H1 (cell line): ENCODE measurements at regions not wholly inside any gene's neighbourhood (a gene's known extent, or its start where the extent isn't known, plus 50 kb on each side); places are given as distances from the start of the nearest gene placed in this dataset.

Source experiments
- CTCF ChIA-PET: fragments of 300-600 bp; sonication (Branson Sonifier 250); formaldehyde crosslinking; loops from one replicate; lab custom pipeline; 2021; ENCODE audit not compliant: partially characterized antibody; lab: Charles Lee
- POLR2A ChIA-PET: fragments of 300-600 bp; sonication (Branson Sonifier 250); formaldehyde crosslinking; loops from one replicate; lab custom pipeline; 2021; ENCODE audit warnings: inconsistent platforms; ENCODE audit not compliant: partially characterized antibody; lab: Charles Lee
- DNase-seq, 2 experiments: peaks; one replicate each; pipeline versions ENCODE4 v3.0.0 to v3.0.0-alpha.2; 2010 to 2022; ENCODE audit warnings: low spot score in 2 of 2, low read depth in 1 of 2, mixed read lengths in 1 of 2
- FAIRE-seq: peaks from 2 replicates; lab custom pipeline; 2011; peaks lifted over from hg19 to GRCh38; lab: Jason Lieb, UNC
- H2AFZ ChIP-seq: 2 replicates; pipeline ENCODE4 v1.8.1; 2012; ENCODE audit warnings: low read length, inconsistent platforms
- H2AK5ac ChIP-seq: 2 replicates; pipeline ENCODE4 v1.6.1; 2013; ENCODE audit warnings: low read depth, low read length
- H2BK120ac ChIP-seq: replicated peaks from 2 replicates; pipeline ENCODE3; 2013; ENCODE audit warnings: low read depth, low read length, inconsistent platforms
- H2BK12ac ChIP-seq: 2 replicates; pipeline ENCODE4 v1.6.1; 2013; ENCODE audit warnings: low read depth, low read length
- H2BK15ac ChIP-seq: 2 replicates; pipeline ENCODE4 v1.6.1; 2013; ENCODE audit warnings: low read length
- H2BK20ac ChIP-seq: 2 replicates; pipeline ENCODE4 v1.6.1; 2013; ENCODE audit warnings: low read length
- H2BK5ac ChIP-seq: 2 replicates; pipeline ENCODE4 v1.6.1; 2013; ENCODE audit warnings: low read depth, low read length
- H3K14ac ChIP-seq: 2 replicates; pipeline ENCODE4 v1.6.1; 2013; ENCODE audit warnings: inconsistent platforms; ENCODE audit not compliant: insufficient read length
- H3K18ac ChIP-seq: 2 replicates; pipeline ENCODE4 v1.6.1; 2013; ENCODE audit warnings: low read length; ENCODE audit errors: extremely low read depth
- H3K23ac ChIP-seq: 2 replicates; pipeline ENCODE4 v1.6.1; 2013; ENCODE audit warnings: inconsistent platforms; ENCODE audit not compliant: insufficient read length
- H3K23me2 ChIP-seq: 2 replicates; pipeline ENCODE4 v1.6.1; 2013; ENCODE audit warnings: low read depth, low read length
- H3K27ac ChIP-seq: 2 replicates; pipeline ENCODE4 v1.6.1; 2011; ENCODE audit warnings: low read depth, low read length, inconsistent platforms
- H3K27me3 ChIP-seq, 4 experiments: replicated peaks in 1 of 4; 1 replicate in 1 of 4; 2 replicates in 3 of 4; pipeline versions ENCODE4 v1.6.1 to v1.8.1; 2011 to 2013; ENCODE audit warnings: low read length in 3 of 4, mild to moderate bottlenecking in 3 of 4, inconsistent platforms in 2 of 4, mixed read lengths in 2 of 4, moderate library complexity in 1 of 4; ENCODE audit not compliant: control insufficient read depth in 3 of 4, insufficient read depth in 3 of 4; ENCODE audit errors: extremely low read depth in 1 of 4
- H3K36me3 ChIP-seq, 4 experiments: 2 replicates each; pipeline versions ENCODE4 v1.6.1 to v1.8.1; 2011 to 2013; ENCODE audit warnings: mild to moderate bottlenecking in 4 of 4, low read length in 3 of 4, moderate library complexity in 2 of 4, control low read depth in 1 of 4, inconsistent platforms in 1 of 4; ENCODE audit not compliant: insufficient read depth in 4 of 4, control insufficient read depth in 2 of 4
- H3K4ac ChIP-seq: replicated peaks from 2 replicates; pipeline ENCODE3; 2013; ENCODE audit warnings: low read length, low read depth, mixed read lengths, inconsistent platforms; ENCODE audit not compliant: insufficient read length
- H3K4me1 ChIP-seq, 4 experiments: replicated peaks in 1 of 4; 1 replicate in 1 of 4; 2 replicates in 3 of 4; pipeline versions ENCODE4 v1.6.1 to v1.8.1; 2011 to 2013; ENCODE audit warnings: low read length in 3 of 4, inconsistent platforms in 2 of 4, mixed read lengths in 1 of 4; ENCODE audit not compliant: insufficient read depth in 4 of 4, control insufficient read depth in 3 of 4
- H3K4me2 ChIP-seq, 2 experiments: 2 replicates each; pipeline versions ENCODE4 v1.6.1 to v1.8.1; 2011 to 2013; ENCODE audit warnings: low read depth in 2 of 2, low read length in 2 of 2, control low read depth in 1 of 2, inconsistent platforms in 1 of 2, mild to moderate bottlenecking in 1 of 2; ENCODE audit not compliant: insufficient read depth in 1 of 2
- H3K4me3 ChIP-seq, 4 experiments: fragments of 200-600, 300-600 bp in 1 of 4; sonication (generic), shearing (Covaris generic), sonication (Bioruptor Twin) in 1 of 4; 2 replicates each; pipeline versions ENCODE4 v1.5.1 to v1.8.1; 2011 to 2016; ENCODE audit warnings: low read length in 4 of 4, low read depth in 3 of 4, control low read depth in 2 of 4, inconsistent platforms in 2 of 4, mild to moderate bottlenecking in 2 of 4, mixed read lengths in 1 of 4, moderate library complexity in 1 of 4; ENCODE audit not compliant: insufficient read depth in 2 of 4; ENCODE audit errors: extremely low read depth in 1 of 4
- H3K56ac ChIP-seq: replicated peaks from 2 replicates; pipeline ENCODE3; 2013; ENCODE audit warnings: low read depth, mild to moderate bottlenecking, mixed read lengths, low read length, inconsistent platforms; ENCODE audit not compliant: insufficient read length
- H3K79me1 ChIP-seq: 2 replicates; pipeline ENCODE4 v1.6.1; 2013; ENCODE audit warnings: low read depth, low read length, control low read depth
- H3K79me2 ChIP-seq, 2 experiments: 2 replicates each; pipeline versions ENCODE4 v1.6.1 to v1.8.1; 2012 to 2013; ENCODE audit warnings: low read length in 2 of 2, mild to moderate bottlenecking in 2 of 2, inconsistent platforms in 1 of 2; ENCODE audit not compliant: insufficient read depth in 2 of 2, control insufficient read depth in 1 of 2
- H3K9ac ChIP-seq, 4 experiments: replicated peaks in 1 of 4; 1 replicate in 1 of 4; 2 replicates in 3 of 4; pipeline versions ENCODE4 v1.6.1 to v1.8.1; 2011 to 2013; ENCODE audit warnings: low read depth in 3 of 4, low read length in 3 of 4, control low read depth in 2 of 4, mild to moderate bottlenecking in 2 of 4, moderate library complexity in 2 of 4, inconsistent platforms in 1 of 4; ENCODE audit errors: extremely low read depth in 1 of 4
- H3K9me3 ChIP-seq, 2 experiments: 2 replicates each; pipeline versions ENCODE4 v1.6.1 to v1.8.1; 2012 to 2013; ENCODE audit warnings: mild to moderate bottlenecking in 2 of 2, moderate library complexity in 2 of 2, control low read depth in 1 of 2, inconsistent platforms in 1 of 2, low read depth in 1 of 2, low read length in 1 of 2, mixed read lengths in 1 of 2; ENCODE audit not compliant: insufficient read depth in 2 of 2
- H4K20me1 ChIP-seq, 2 experiments: replicated peaks in 1 of 2; 2 replicates each; pipeline versions ENCODE3 to v1.8.1; 2011 to 2013; ENCODE audit warnings: inconsistent platforms in 2 of 2, low read length in 2 of 2, mild to moderate bottlenecking in 1 of 2; ENCODE audit not compliant: insufficient read depth in 2 of 2, control insufficient read depth in 1 of 2
- H4K5ac ChIP-seq: 2 replicates; pipeline ENCODE4 v1.6.1; 2013; ENCODE audit warnings: low read length, low read depth, mixed read lengths, inconsistent platforms; ENCODE audit not compliant: insufficient read length
- H4K8ac ChIP-seq: 2 replicates; pipeline ENCODE4 v1.8.0; 2013; ENCODE audit warnings: mild to moderate bottlenecking, moderate library complexity, low read length, inconsistent platforms; ENCODE audit not compliant: insufficient read depth; ENCODE audit errors: extremely low read depth
- H4K91ac ChIP-seq: replicated peaks from 2 replicates; pipeline ENCODE3; 2013; ENCODE audit warnings: low read length, mixed read lengths, inconsistent platforms; ENCODE audit not compliant: insufficient read length
- CTCF ChIP-seq, 3 experiments: IDR thresholded peaks; 1 replicate in 2 of 3; 2 replicates in 1 of 3; pipeline versions ENCODE4 v1.5.1 to v1.6.1; 2011; ENCODE audit warnings: low read length in 3 of 3, mild to moderate bottlenecking in 3 of 3, inconsistent platforms in 2 of 3, low read depth in 1 of 3, moderate library complexity in 1 of 3; ENCODE audit not compliant: insufficient read depth in 1 of 3; ENCODE audit errors: control extremely low read depth in 1 of 3
- EGR1 ChIP-seq: IDR thresholded peaks from 2 replicates; pipeline ENCODE4 v1.6.1; 2011; ENCODE audit warnings: low read depth, low read length, borderline replicate concordance
- GABPA ChIP-seq: IDR thresholded peaks from 2 replicates; pipeline ENCODE4 v1.6.1; 2011; ENCODE audit warnings: mild to moderate bottlenecking, low read length, moderate library complexity, borderline replicate concordance; ENCODE audit not compliant: insufficient read depth
- MAFK ChIP-seq: IDR thresholded peaks from 2 replicates; pipeline ENCODE4 v1.6.1; 2012; ENCODE audit warnings: low read depth, mild to moderate bottlenecking, improper control_type of control experiment, low read length
- NANOG ChIP-seq: IDR thresholded peaks from 2 replicates; pipeline ENCODE4 v1.6.1; 2011; ENCODE audit warnings: low read length, low read depth, mild to moderate bottlenecking, inconsistent platforms; ENCODE audit not compliant: insufficient read depth, poor library complexity, severe bottlenecking
- NRF1 ChIP-seq: IDR thresholded peaks from 2 replicates; pipeline ENCODE4 v1.6.1; 2011; ENCODE audit warnings: mild to moderate bottlenecking, low read depth, low read length, improper control_type of control experiment
- RFX5 ChIP-seq: IDR thresholded peaks from 2 replicates; pipeline ENCODE4 v1.6.1; 2011; ENCODE audit warnings: low read depth, low read length, improper control_type of control experiment, borderline replicate concordance
- SAP30 ChIP-seq: fragments of 300-600 bp; sonication (generic); IDR thresholded peaks from 2 replicates; pipeline ENCODE4 v1.7.1; 2012; ENCODE audit warnings: low read length, moderate library complexity, mild to moderate bottlenecking, inconsistent platforms; ENCODE audit not compliant: insufficient read depth, insufficient replicate concordance
- SIX5 ChIP-seq: IDR thresholded peaks from 2 replicates; pipeline ENCODE4 v1.6.1; 2011; ENCODE audit warnings: mild to moderate bottlenecking, low read depth, low read length
- SP2 ChIP-seq: IDR thresholded peaks from 2 replicates; pipeline ENCODE4 v1.6.1; 2012; ENCODE audit warnings: mild to moderate bottlenecking, low read length, inconsistent platforms
- TEAD4 ChIP-seq: IDR thresholded peaks from 2 replicates; pipeline ENCODE4 v1.6.1; 2012; ENCODE audit warnings: low read depth, low read length, inconsistent platforms, mixed read lengths
- WGBS, 2 experiments: shearing (Covaris generic) in 1 of 2; methylation state at CpG; one replicate each; pipeline versions ENCODE4 v1.1.6 to v1.1.7; 2013 to 2015; ENCODE audit warnings: low lambda C conversion rate in 2 of 2, mixed read lengths in 2 of 2, inconsistent platforms in 1 of 2, low coverage in 1 of 2, missing lambda C conversion rate in 1 of 2; ENCODE audit not compliant: insufficient replicate concordance in 2 of 2, insufficient coverage in 1 of 2, insufficient read length in 1 of 2; ENCODE audit errors: extremely low coverage in 1 of 2, missing lambda C conversion rate in 1 of 2; 5-methylcytosine and 5-hydroxymethylcytosine counted together

- H2BK5ac ChIP-seq, result no peak overlapping the region
- no peak overlapping the region for H4K91ac ChIP-seq
- no peak overlapping the region for H3K56ac ChIP-seq
- H3K4me3 ChIP-seq, result no peak overlapping the region
- no peak overlapping the region for H3K27ac ChIP-seq
- no peak overlapping the region for H3K9ac ChIP-seq
- no peaks in the 10 kb centered on the region for H3K9me3 ChIP-seq
- H3K23ac ChIP-seq, result no peak overlapping the region
- H3K79me2 ChIP-seq, result no peaks in the 10 kb centered on the region
- H2BK120ac ChIP-seq, result no peak overlapping the region
- H2AK5ac ChIP-seq, result no peak overlapping the region
- no peak overlapping the region for H2BK20ac ChIP-seq
- H3K14ac ChIP-seq, result no peak overlapping the region
- H4K8ac ChIP-seq, result no peak overlapping the region
- H2BK12ac ChIP-seq, result no peak overlapping the region
- H3K4me1 ChIP-seq, result no peaks in the 10 kb centered on the region
- no peak overlapping the region for H4K5ac ChIP-seq
- H3K79me1 ChIP-seq, result no peaks in the 10 kb centered on the region; the same call in 1 of the 2 replicates
- no peak for DNase-seq
- no peak overlapping the region for H2BK15ac ChIP-seq
- H3K18ac ChIP-seq, result no peak overlapping the region
- 76% methylated on average over 6 of the region's 6 CpGs; no CpG with 5 or more reads in 1 of the 2 experiments for WGBS, 2 experiments
- no peaks in the 10 kb centered on the region for H4K20me1 ChIP-seq
- no peak overlapping the region for H2AFZ ChIP-seq
- no peak for FAIRE-seq
- H3K4ac ChIP-seq, result no peak overlapping the region
- H3K23me2 ChIP-seq, result no peaks in the 10 kb centered on the region
- H3K4me2 ChIP-seq, result no peak overlapping the region
- H3K27me3 ChIP-seq, result no peaks in the 10 kb centered on the region
- ChIA-PET POLR2A (no interaction called here), CTCF (interaction anchor here (1.9 to 2.0 kb wide), 2 partner anchors 38 to 186 kb away, joined by 6 to 8 read pairs; no protein-coding TSS in a partner anchor)
- no peaks in the 10 kb centered on the region for H3K36me3 ChIP-seq
- no peak for TF ChIP-seq CTCF (IDR thresholded peaks at IDR 0.05; ENCODE audit: control extremely low read depth in 1 of 3, insufficient read depth in 1 of 3, low read depth in 1 of 3, low read length in 3 of 3)
- no peak for TF ChIP-seq NRF1
- TF ChIP-seq NANOG, result no peak
- no peak for TF ChIP-seq GABPA
- TF ChIP-seq MAFK, result no peak
- TF ChIP-seq TEAD4, result no peak
- TF ChIP-seq RFX5, result no peak
- TF ChIP-seq SIX5, result no peak
- TF ChIP-seq SAP30, result no peak
- no peak for TF ChIP-seq EGR1
- TF ChIP-seq SP2, result no peak
These were observed 529.3 kb downstream of the MATN1 start for GRCh38 chr1:30194046-30194619.
